ENCODE measurements at regions not wholly inside any gene's neighbourhood (a gene's known extent, or its start where the extent isn't known, plus 50 kb on each side); places are given as distances from the start of the nearest gene placed in this dataset.

GRCh38 chr2:5594249-5594695, 97.9 kb upstream of the SOX11 start:
- Histone ChIP-seq H3K4me3 (no peak overlapping the region), H3K9me2 (ENCODE audit: insufficient read depth) (no peaks in the 10 kb centered on the region), H2AFZ (no peak overlapping the region), H3F3A (ENCODE audit: insufficient read depth, low read depth) (no peaks in the 10 kb centered on the region), H3K36me3 (ENCODE audit: low read depth) (no peaks in the 10 kb centered on the region), H3K79me2 (ENCODE audit: low read depth) (no peaks in the 10 kb centered on the region), H3K27ac (no peak overlapping the region), H3K27me3 (ENCODE audit: insufficient read depth, low read depth) (no peaks in the 10 kb centered on the region; the same call in 1 of the 2 replicates), H3K4me1 (replicated peaks; ENCODE audit: insufficient read depth) (no peaks in the 10 kb centered on the region), H3K4me2 (no peak overlapping the region), H4K20me1 (ENCODE audit: insufficient read depth) (no peaks in the 10 kb centered on the region), H3K9me3 (ENCODE audit: insufficient read depth, low read depth) (no peaks in the 10 kb centered on the region)
- TF ChIP-seq CTCF (conservative IDR thresholded peaks at IDR 0.05) (no peak), EZH2 (IDR thresholded peaks at IDR 0.05; ENCODE audit: low read depth) (no peak)
- intact Hi-C loops (cut with micrococcal nuclease; ENCODE audit: unreplicated experiment) = no loop called here
- ChIA-PET CTCF (no interaction called here), POLR2A (ENCODE audit: unreplicated experiment) (no interaction called here)
- no peak for DNase-seq
- BruUV-seq (replicated peaks) = no TSS peak

DNA sequence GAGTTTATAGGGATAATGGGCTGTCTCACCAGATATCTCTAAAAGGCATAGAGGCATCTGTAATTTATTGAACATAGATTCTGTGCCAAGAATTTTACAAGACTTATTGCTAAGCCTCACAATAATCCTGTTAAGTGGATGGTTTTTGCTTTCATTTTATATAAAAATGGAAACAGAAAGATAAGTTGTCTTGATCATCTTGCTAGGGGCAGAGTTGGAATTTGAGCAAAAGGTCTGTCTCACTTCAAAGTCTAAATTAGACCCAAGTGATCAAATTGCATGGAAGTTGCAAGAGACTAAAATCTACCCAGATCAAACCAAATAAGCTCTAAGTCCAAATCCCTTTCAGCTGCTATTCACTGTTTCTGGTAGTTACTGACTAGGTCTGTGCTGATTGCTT, 95.3 kb upstream of the SOX11 start:
- ChIA-PET CTCF (no interaction called here), POLR2A (ENCODE audit: unreplicated experiment) (no interaction called here)
- no peaks in the 10 kb centered on the region for H3K27me3 ChIP-seq (ENCODE audit: insufficient read depth, low read depth)
- H3K79me2 ChIP-seq (ENCODE audit: low read depth) = no peaks in the 10 kb centered on the region
- no peaks in the 10 kb centered on the region for H4K20me1 ChIP-seq (ENCODE audit: insufficient read depth)
- DNase-seq = no peak
- no peak overlapping the region for H3K27ac ChIP-seq
- no peaks in the 10 kb centered on the region for H3F3A ChIP-seq (ENCODE audit: insufficient read depth, low read depth)
- TF ChIP-seq EZH2 (IDR thresholded peaks at IDR 0.05; ENCODE audit: low read depth) = no peak
- TF ChIP-seq CTCF (conservative IDR thresholded peaks at IDR 0.05) = no peak
- H3K9me2 ChIP-seq (ENCODE audit: insufficient read depth) = no peaks in the 10 kb centered on the region
- BruUV-seq (replicated peaks) = no TSS peak
- H3K36me3 ChIP-seq (ENCODE audit: low read depth) = no peaks in the 10 kb centered on the region
- no peak overlapping the region for H3K4me2 ChIP-seq
- no peak overlapping the region for H3K4me3 ChIP-seq
- no peak overlapping the region for H2AFZ ChIP-seq
- H3K4me1 ChIP-seq (replicated peaks; ENCODE audit: insufficient read depth) = no peaks in the 10 kb centered on the region
- intact Hi-C loops (cut with micrococcal nuclease; ENCODE audit: unreplicated experiment) = no loop called here
- H3K9me3 ChIP-seq (ENCODE audit: insufficient read depth, low read depth) = no peaks in the 10 kb centered on the region

- intact Hi-C loops (cut with micrococcal nuclease; ENCODE audit: unreplicated experiment) = no loop called here
- BruUV-seq (replicated peaks) = no TSS peak
- no peak for DNase-seq
- Histone ChIP-seq H3K9me3 (ENCODE audit: insufficient read depth, low read depth) (no peaks in the 10 kb centered on the region), H3F3A (ENCODE audit: insufficient read depth, low read depth) (no peaks in the 10 kb centered on the region), H4K20me1 (ENCODE audit: insufficient read depth) (no peaks in the 10 kb centered on the region), H3K4me1 (replicated peaks; ENCODE audit: insufficient read depth) (no peaks in the 10 kb centered on the region), H3K4me3 (no peak overlapping the region), H2AFZ (no peak overlapping the region), H3K36me3 (ENCODE audit: low read depth) (no peaks in the 10 kb centered on the region), H3K4me2 (no peak overlapping the region), H3K9me2 (ENCODE audit: insufficient read depth) (no peaks in the 10 kb centered on the region), H3K27me3 (ENCODE audit: insufficient read depth, low read depth) (no peaks in the 10 kb centered on the region), H3K27ac (no peak overlapping the region), H3K79me2 (ENCODE audit: low read depth) (no peaks in the 10 kb centered on the region)
- TF ChIP-seq CTCF (conservative IDR thresholded peaks at IDR 0.05) (no peak), EZH2 (IDR thresholded peaks at IDR 0.05; ENCODE audit: low read depth) (no peak)
- ChIA-PET POLR2A (ENCODE audit: unreplicated experiment) (no interaction called here), CTCF (no interaction called here)
These were observed 94.0 kb upstream of the SOX11 start for GRCh38 chr2:5598156-5598555.
